ENCODE measurements at regions not wholly inside any gene's neighbourhood (a gene's known extent, or its start where the extent isn't known, plus 50 kb on each side); places are given as distances from the start of the nearest gene placed in this dataset.

- ATAC-seq (no peak), DNase-seq (no peak)
- H3K9me3 Mint-ChIP-seq, result no peaks in the 10 kb centered on the region
- H3K36me3 Mint-ChIP-seq, result no peaks in the 10 kb centered on the region
- peaks cover 0 to 22% (median 1%) of the 10 kb centered on the region in 4 donors for H3K4me1 Mint-ChIP-seq
- peaks cover 11 to 63% (median 37%) of the 10 kb centered on the region in 5 donors for H3K27me3 Mint-ChIP-seq
- H3K4me3 Mint-ChIP-seq, result no peak overlapping the region
- no peak overlapping the region for H3K27ac Mint-ChIP-seq
- POLR2A ChIA-PET, result no interaction called here
These were observed 196.6 kb upstream of the DIO3 start for GRCh38 chr14:101364503-101365328.

- Mint-ChIP-seq H3K4me3 (no peak overlapping the region), H3K36me3 (no peaks in the 10 kb centered on the region), H3K9me3 (no peaks in the 10 kb centered on the region), H3K27ac (no peak overlapping the region), H3K27me3 (peaks cover 11 to 72% (median 41%) of the 10 kb centered on the region in 5 donors), H3K4me1 (peaks cover 0 to 17% (median 1%) of the 10 kb centered on the region in 4 donors)
- DNase-seq, result no peak
- no peak for ATAC-seq
- POLR2A ChIA-PET, result no interaction called here
These were observed 195.8 kb upstream of the DIO3 start for GRCh38 chr14:101365329-101366158.

GRCh38 chr14:101367421-101368261 lies 193.7 kb upstream of the DIO3 start:
- POLR2A ChIA-PET, result no interaction called here

GRCh38 chr14:101368629-101369028 lies 192.7 kb upstream of the DIO3 start:
- DNase-seq, result no peak
- Mint-ChIP-seq H3K36me3 (no peaks in the 10 kb centered on the region), H3K27ac (peak overlapping the region in 1 of 10 donors; percentile 25), H3K9me3 (no peaks in the 10 kb centered on the region), H3K4me1 (peaks cover 0 to 2% (median 0%) of the 10 kb centered on the region in 4 donors), H3K27me3 (peaks cover 2 to 66% (median 31%) of the 10 kb centered on the region in 5 donors), H3K4me3 (no peak overlapping the region)
- POLR2A ChIA-PET, result no interaction called here
- ATAC-seq, result no peak

More at GRCh38 chr14:101367421-101368261, 193.7 kb upstream of the DIO3 start:
- ATAC-seq, result no peak
- H3K4me1 Mint-ChIP-seq, result peaks cover 0 to 9% (median 1%) of the 10 kb centered on the region in 4 donors
- H3K36me3 Mint-ChIP-seq, result no peaks in the 10 kb centered on the region
- no peaks in the 10 kb centered on the region for H3K9me3 Mint-ChIP-seq
- H3K27me3 Mint-ChIP-seq, result peaks cover 9 to 69% (median 34%) of the 10 kb centered on the region in 5 donors
- H3K4me3 Mint-ChIP-seq, result no peak overlapping the region
- DNase-seq, result no peak
- no peak overlapping the region for H3K27ac Mint-ChIP-seq

- no peak for DNase-seq
- H3K27me3 Mint-ChIP-seq, result peaks cover 4 to 66% (median 31%) of the 10 kb centered on the region in 5 donors
- H3K9me3 Mint-ChIP-seq, result no peaks in the 10 kb centered on the region
- H3K4me1 Mint-ChIP-seq, result peaks cover 0 to 2% (median 0%) of the 10 kb centered on the region in 4 donors
- ATAC-seq, result no peak
- H3K27ac Mint-ChIP-seq, result peak overlapping the region in 1 of 10 donors; percentile 25
- POLR2A ChIA-PET, result no interaction called here
- H3K4me3 Mint-ChIP-seq, result no peak overlapping the region
- H3K36me3 Mint-ChIP-seq, result no peaks in the 10 kb centered on the region
These were observed 191.9 kb upstream of the DIO3 start for GRCh38 chr14:101369194-101369915.

GRCh38 chr14:101369916-101370592 lies 191.2 kb upstream of the DIO3 start:
- ATAC-seq (no peak), DNase-seq (no peak)
- Mint-ChIP-seq H3K4me3 (no peak overlapping the region), H3K27me3 (peaks cover 7 to 66% (median 28%) of the 10 kb centered on the region in 5 donors), H3K27ac (no peak overlapping the region), H3K4me1 (peaks cover 0 to 2% (median 0%) of the 10 kb centered on the region in 4 donors), H3K36me3 (no peaks in the 10 kb centered on the region), H3K9me3 (no peaks in the 10 kb centered on the region)
- POLR2A ChIA-PET, result no interaction called here

GRCh38 chr14:101370593-101371569 lies 190.4 kb upstream of the DIO3 start:
- no peak for ATAC-seq
- Mint-ChIP-seq H3K27ac (peak overlapping the region in 1 of 10 donors; percentile 72), H3K27me3 (peaks cover 7 to 67% (median 30%) of the 10 kb centered on the region in 5 donors), H3K4me1 (no peaks in the 10 kb centered on the region), H3K4me3 (no peak overlapping the region), H3K36me3 (no peaks in the 10 kb centered on the region), H3K9me3 (no peaks in the 10 kb centered on the region)
- no peak for DNase-seq
- POLR2A ChIA-PET, result no interaction called here

GRCh38 chr14:101371799-101372793 lies 189.2 kb upstream of the DIO3 start:
- Mint-ChIP-seq H3K27me3 (peaks cover 13 to 67% (median 28%) of the 10 kb centered on the region in 5 donors), H3K36me3 (no peaks in the 10 kb centered on the region), H3K4me1 (no peaks in the 10 kb centered on the region), H3K4me3 (no peak overlapping the region), H3K27ac (no peak overlapping the region), H3K9me3 (no peaks in the 10 kb centered on the region)
- DNase-seq, result no peak
- POLR2A ChIA-PET, result no interaction called here
- ATAC-seq, result no peak

- H3K4me3 Mint-ChIP-seq, result no peak overlapping the region
- no peak overlapping the region for H3K27ac Mint-ChIP-seq
- H3K36me3 Mint-ChIP-seq, result no peaks in the 10 kb centered on the region
- H3K4me1 Mint-ChIP-seq, result no peaks in the 10 kb centered on the region
- no peaks in the 10 kb centered on the region for H3K9me3 Mint-ChIP-seq
- POLR2A ChIA-PET, result no interaction called here
- peaks cover 15 to 59% (median 26%) of the 10 kb centered on the region in 5 donors for H3K27me3 Mint-ChIP-seq
- DNase-seq (no peak), ATAC-seq (no peak)
These were observed 188.2 kb upstream of the DIO3 start for GRCh38 chr14:101372894-101373620.

Measured in naive thymus-derived CD8-positive, alpha-beta T cell (primary cell).